NB4 (cell line): ENCODE measurements at regions not wholly inside any gene's neighbourhood (a gene's known extent, or its start where the extent isn't known, plus 50 kb on each side); places are given as distances from the start of the nearest gene placed in this dataset.

Experiments used
- CTCF ChIP-seq: IDR thresholded peaks from one replicate; pipeline ENCODE4 v1.5.1; 2012; ENCODE audit warnings: low read depth, low read length
- MAX ChIP-seq: IDR thresholded peaks from 2 replicates; pipeline ENCODE4 v1.6.1; 2011; ENCODE audit warnings: low read depth, low read length
- MYC ChIP-seq: IDR thresholded peaks from 2 replicates; pipeline ENCODE4 v1.6.1; 2011; ENCODE audit warnings: low read depth, low read length
- POLR2A ChIP-seq: IDR thresholded peaks from 2 replicates; pipeline ENCODE4 v1.6.1; 2011; ENCODE audit warnings: mild to moderate bottlenecking; ENCODE audit not compliant: insufficient read length; ENCODE audit errors: extremely low read depth

DNA sequence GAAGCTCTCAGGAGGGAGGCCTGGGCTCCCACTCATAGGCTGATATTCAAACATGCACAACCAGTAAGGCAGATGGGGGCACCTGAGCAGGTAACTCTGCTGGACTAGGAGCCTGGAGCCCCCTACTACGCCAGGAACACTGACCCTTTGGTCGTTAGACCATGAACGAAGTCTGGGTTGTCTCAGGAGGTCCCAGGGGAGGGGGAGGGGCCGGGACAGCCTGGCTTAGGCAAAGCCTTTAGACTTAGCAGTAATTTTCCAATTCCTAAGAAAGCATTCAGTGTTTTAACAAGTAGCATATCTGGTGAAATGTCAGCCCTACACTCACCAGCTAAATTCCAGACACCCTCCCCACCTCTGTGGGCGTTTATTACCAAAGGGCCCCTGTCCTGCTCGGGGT is 67.4 kb upstream of the ST8SIA2 start:
- TF ChIP-seq POLR2A, result no peak
- TF ChIP-seq CTCF, result no peak
- no peak for TF ChIP-seq MAX
- TF ChIP-seq MYC, result no peak
